ENCODE measurements at regions not wholly inside any gene's neighbourhood (a gene's known extent, or its start where the extent isn't known, plus 50 kb on each side); places are given as distances from the start of the nearest gene placed in this dataset.

DNA sequence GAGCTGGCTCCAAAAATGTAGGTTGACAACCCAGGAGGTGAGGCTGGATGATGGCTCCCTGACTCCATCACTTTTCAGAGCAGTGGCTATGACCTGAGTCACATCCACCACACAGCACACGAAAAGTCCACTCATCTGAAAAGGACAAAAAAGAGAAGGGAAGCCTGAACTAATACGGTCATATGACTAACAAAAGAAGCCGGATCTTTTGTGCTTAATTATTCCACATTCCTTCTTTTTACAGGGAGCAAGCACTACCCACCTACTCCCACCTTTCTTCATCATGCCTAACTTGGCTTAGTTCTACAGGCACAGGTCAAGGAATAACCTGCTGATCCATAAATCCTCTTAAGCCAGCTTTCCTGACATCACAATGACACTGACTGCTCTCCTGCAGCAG is 601.3 kb upstream of the MIR17HG start:
- intact Hi-C loops (cut with micrococcal nuclease): no loop called here
- CTCF ChIA-PET: no interaction called here
- H3K4me3 Mint-ChIP-seq: no peak overlapping the region
- H3K4me1 Mint-ChIP-seq (ENCODE audit: low read depth): no peaks in the 10 kb centered on the region
- no peak for DNase-seq
- no peak overlapping the region for H3K27ac Mint-ChIP-seq
- no peaks in the 10 kb centered on the region for H3K36me3 Mint-ChIP-seq (ENCODE audit: low read depth)
- H3K27me3 Mint-ChIP-seq (ENCODE audit: low read depth): no peaks in the 10 kb centered on the region
- no peaks in the 10 kb centered on the region for H3K9me3 Mint-ChIP-seq

DNA sequence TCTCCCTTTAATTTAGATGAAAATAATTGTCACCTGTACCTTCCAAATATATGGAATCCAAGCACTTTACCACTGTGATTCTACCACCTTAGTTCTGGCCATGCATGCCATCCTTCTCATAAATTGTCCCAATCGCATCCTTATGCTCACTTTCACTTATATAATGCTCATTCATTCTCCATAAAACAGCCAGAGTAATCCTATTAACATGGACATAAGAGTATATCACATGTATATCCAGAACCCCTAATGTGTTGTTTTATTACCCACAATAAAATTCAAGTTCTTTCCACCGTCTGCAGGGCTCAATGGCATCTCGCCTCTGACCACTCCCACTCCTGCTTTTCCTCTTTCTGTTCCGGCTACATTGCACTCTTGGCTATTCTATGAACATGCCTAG is 597.5 kb upstream of the MIR17HG start:
- Mint-ChIP-seq H3K27me3 (ENCODE audit: low read depth) (no peaks in the 10 kb centered on the region), H3K36me3 (ENCODE audit: low read depth) (no peaks in the 10 kb centered on the region), H3K4me1 (ENCODE audit: low read depth) (no peaks in the 10 kb centered on the region), H3K9me3 (no peaks in the 10 kb centered on the region), H3K27ac (no peak overlapping the region), H3K4me3 (no peak overlapping the region)
- intact Hi-C loops (cut with micrococcal nuclease): no loop called here
- DNase-seq: no peak
- CTCF ChIA-PET: no interaction called here

GRCh38 chr13:90751026-90751425 is 596.5 kb upstream of the MIR17HG start:
- CTCF ChIA-PET: no interaction called here
- no peaks in the 10 kb centered on the region for H3K4me1 Mint-ChIP-seq (ENCODE audit: low read depth)
- no peaks in the 10 kb centered on the region for H3K27me3 Mint-ChIP-seq (ENCODE audit: low read depth)
- no peak overlapping the region for H3K4me3 Mint-ChIP-seq
- no peak for DNase-seq
- H3K27ac Mint-ChIP-seq: no peak overlapping the region
- no peaks in the 10 kb centered on the region for H3K36me3 Mint-ChIP-seq (ENCODE audit: low read depth)
- intact Hi-C loops (cut with micrococcal nuclease): no loop called here
- no peaks in the 10 kb centered on the region for H3K9me3 Mint-ChIP-seq

DNA sequence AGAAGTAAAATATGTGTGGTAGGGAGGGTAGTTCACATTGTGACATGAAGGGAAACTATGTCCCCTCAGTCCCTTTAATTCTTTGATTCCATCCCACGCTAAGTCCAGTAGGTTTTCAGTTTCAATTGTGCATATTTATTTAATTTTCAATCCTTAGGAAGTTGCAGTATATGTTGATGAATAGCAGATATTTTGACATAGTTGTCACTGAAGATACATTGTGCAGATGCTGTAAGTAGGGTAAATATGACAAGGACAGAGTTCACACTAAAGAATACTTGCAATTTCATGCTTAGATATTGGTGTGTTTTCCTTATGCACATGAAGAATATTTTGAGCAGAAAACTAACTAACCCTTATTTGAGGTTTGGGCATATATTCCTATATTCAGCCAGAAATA is 595.4 kb upstream of the MIR17HG start:
- H3K9me3 Mint-ChIP-seq: peaks cover 6% of the 10 kb centered on the region

GRCh38 chr13:90757127-90757680 is 590.3 kb upstream of the MIR17HG start:
- DNase-seq: no peak
- Mint-ChIP-seq H3K27ac (no peak overlapping the region), H3K4me3 (no peak overlapping the region), H3K4me1 (ENCODE audit: low read depth) (no peaks in the 10 kb centered on the region), H3K36me3 (ENCODE audit: low read depth) (no peaks in the 10 kb centered on the region), H3K9me3 (peaks cover 6% of the 10 kb centered on the region), H3K27me3 (ENCODE audit: low read depth) (no peaks in the 10 kb centered on the region)
- CTCF ChIA-PET: no interaction called here
- intact Hi-C loops (cut with micrococcal nuclease): no loop called here

More for the DNA sequence above, 595.4 kb upstream of the MIR17HG start:
- Mint-ChIP-seq H3K36me3 (ENCODE audit: low read depth) (no peaks in the 10 kb centered on the region), H3K27me3 (ENCODE audit: low read depth) (no peaks in the 10 kb centered on the region), H3K4me3 (no peak overlapping the region), H3K27ac (no peak overlapping the region), H3K4me1 (ENCODE audit: low read depth) (no peaks in the 10 kb centered on the region)
- CTCF ChIA-PET: no interaction called here
- no peak for DNase-seq
- intact Hi-C loops (cut with micrococcal nuclease): no loop called here

DNA sequence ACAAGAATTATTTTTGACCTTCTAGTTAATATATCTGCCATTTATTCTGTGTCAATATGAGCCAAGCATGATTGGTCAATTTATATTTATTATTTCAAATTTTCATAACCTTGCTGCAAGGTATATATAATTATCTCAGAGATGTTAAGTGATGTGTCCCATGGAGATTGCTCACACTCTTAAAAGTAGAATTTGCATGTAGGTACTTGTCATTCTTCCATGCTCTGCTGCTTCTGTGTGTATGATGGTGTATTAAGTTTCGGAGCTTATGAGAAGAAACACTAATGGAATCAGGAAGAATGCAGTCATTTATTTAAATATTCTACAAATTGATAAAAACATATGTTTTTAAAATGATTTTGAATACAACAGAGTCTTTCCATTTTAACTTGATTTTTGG is 586.8 kb upstream of the MIR17HG start:
- DNase-seq: no peak
- Mint-ChIP-seq H3K4me1 (ENCODE audit: low read depth) (no peaks in the 10 kb centered on the region), H3K4me3 (no peak overlapping the region), H3K9me3 (peaks cover 6% of the 10 kb centered on the region), H3K27ac (no peak overlapping the region), H3K36me3 (ENCODE audit: low read depth) (no peaks in the 10 kb centered on the region), H3K27me3 (ENCODE audit: low read depth) (no peaks in the 10 kb centered on the region)
- CTCF ChIA-PET: no interaction called here
- intact Hi-C loops (cut with micrococcal nuclease): no loop called here

DNA sequence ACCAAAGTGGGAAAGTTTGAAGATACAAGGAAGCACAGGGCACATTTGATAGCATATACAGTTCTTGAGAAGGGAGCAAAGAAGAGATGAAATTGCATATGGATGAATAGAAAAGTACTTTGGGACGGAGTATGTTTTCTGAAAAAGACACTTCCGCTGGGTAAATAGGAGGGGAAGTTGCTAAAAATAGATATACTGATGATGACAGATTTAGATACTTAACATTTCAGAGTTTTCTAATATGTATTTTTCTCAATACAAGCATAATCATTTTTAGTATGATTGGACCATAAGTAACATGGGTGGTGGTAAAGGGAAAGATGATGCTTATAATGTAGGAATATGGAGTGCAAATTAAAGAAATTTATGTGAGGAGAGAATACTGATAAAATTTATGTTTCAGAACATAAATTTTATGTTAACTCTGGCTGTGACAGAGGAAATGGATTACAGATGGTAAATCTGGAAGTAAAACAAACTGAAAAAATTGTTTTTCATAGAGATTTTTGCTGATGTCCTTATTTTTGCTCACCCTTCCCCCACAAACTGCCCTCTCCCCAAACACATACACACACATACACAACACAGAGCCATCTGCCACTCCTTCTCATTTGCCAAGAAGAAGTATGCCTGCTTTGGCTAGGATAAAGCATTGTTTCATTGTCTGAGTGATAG is 583.9 kb upstream of the MIR17HG start:
- no peak for DNase-seq
- CTCF ChIA-PET: no interaction called here
- intact Hi-C loops (cut with micrococcal nuclease): no loop called here
- Mint-ChIP-seq H3K4me1 (ENCODE audit: low read depth) (no peaks in the 10 kb centered on the region), H3K9me3 (no peaks in the 10 kb centered on the region), H3K36me3 (ENCODE audit: low read depth) (no peaks in the 10 kb centered on the region), H3K27me3 (ENCODE audit: low read depth) (no peaks in the 10 kb centered on the region), H3K4me3 (no peak overlapping the region), H3K27ac (no peak overlapping the region)

DNA sequence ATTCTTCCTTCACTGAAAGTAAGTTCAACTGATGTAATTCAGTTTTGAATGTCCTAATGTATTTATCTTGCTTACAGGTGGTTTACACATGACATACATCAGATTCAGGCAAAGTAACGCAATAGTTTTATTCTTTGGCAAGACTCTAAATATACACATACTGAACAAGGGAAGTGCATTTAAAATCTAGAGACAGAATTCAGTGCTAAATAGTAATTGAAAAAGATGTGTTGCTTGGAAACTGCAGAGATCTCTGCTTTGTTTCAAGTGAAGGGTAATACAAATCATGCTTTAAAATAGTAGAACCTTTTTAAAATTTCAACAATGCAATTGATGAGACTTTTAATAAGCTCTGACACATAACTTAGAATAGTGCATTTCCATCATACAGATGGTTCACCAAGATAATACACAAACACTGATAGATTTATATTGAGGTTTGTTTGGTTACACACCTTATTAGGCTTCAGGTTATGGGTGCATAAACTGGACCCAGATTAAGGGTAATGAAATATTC is 581.0 kb upstream of the MIR17HG start:
- no peak overlapping the region for H3K4me3 Mint-ChIP-seq
- H3K27ac Mint-ChIP-seq: no peak overlapping the region
- H3K9me3 Mint-ChIP-seq: no peaks in the 10 kb centered on the region
- no peaks in the 10 kb centered on the region for H3K36me3 Mint-ChIP-seq (ENCODE audit: low read depth)
- H3K27me3 Mint-ChIP-seq (ENCODE audit: low read depth): no peaks in the 10 kb centered on the region
- no peaks in the 10 kb centered on the region for H3K4me1 Mint-ChIP-seq (ENCODE audit: low read depth)
- DNase-seq: no peak
- intact Hi-C loops (cut with micrococcal nuclease): no loop called here
- CTCF ChIA-PET: interaction anchor here (0.7 kb wide), 1 partner anchor 204 kb away, joined by 3 read pairs; no protein-coding TSS in a partner anchor

DNA sequence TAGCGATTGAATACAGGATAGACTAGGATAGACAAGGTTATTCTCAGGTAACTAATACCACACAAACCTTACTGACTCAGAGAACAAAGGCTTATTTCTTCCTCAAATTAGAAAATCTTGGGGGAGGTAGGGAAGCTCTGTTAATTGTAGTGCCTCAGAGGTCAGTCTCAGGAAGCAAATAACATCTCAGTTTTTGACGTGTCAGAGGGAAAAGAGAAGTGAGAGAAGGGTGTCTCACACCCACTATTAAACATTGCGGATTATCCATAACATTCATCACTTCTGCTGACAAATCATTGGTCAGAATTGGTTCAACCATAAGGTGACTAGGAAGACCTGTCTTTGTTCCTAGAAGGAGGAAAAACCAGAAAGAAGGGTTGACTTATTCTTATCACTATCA is 579.4 kb upstream of the MIR17HG start:
- Mint-ChIP-seq H3K4me3 (no peak overlapping the region), H3K27ac (no peak overlapping the region), H3K9me3 (no peaks in the 10 kb centered on the region), H3K36me3 (ENCODE audit: low read depth) (no peaks in the 10 kb centered on the region), H3K4me1 (ENCODE audit: low read depth) (no peaks in the 10 kb centered on the region), H3K27me3 (ENCODE audit: low read depth) (no peaks in the 10 kb centered on the region)
- intact Hi-C loops (cut with micrococcal nuclease): no loop called here
- CTCF ChIA-PET: no interaction called here
- no peak for DNase-seq

- Mint-ChIP-seq H3K4me1 (ENCODE audit: low read depth) (no peaks in the 10 kb centered on the region), H3K4me3 (no peak overlapping the region), H3K27me3 (ENCODE audit: low read depth) (no peaks in the 10 kb centered on the region), H3K27ac (no peak overlapping the region), H3K9me3 (no peaks in the 10 kb centered on the region), H3K36me3 (ENCODE audit: low read depth) (no peaks in the 10 kb centered on the region)
- intact Hi-C loops (cut with micrococcal nuclease): no loop called here
- CTCF ChIA-PET: interaction anchor here (0.8 kb wide), 1 partner anchor 11 kb away, joined by 3 read pairs; no protein-coding TSS in a partner anchor
- DNase-seq: no peak
Measured at GRCh38 chr13:90769387-90769786, 578.1 kb upstream of the MIR17HG start.

DNA sequence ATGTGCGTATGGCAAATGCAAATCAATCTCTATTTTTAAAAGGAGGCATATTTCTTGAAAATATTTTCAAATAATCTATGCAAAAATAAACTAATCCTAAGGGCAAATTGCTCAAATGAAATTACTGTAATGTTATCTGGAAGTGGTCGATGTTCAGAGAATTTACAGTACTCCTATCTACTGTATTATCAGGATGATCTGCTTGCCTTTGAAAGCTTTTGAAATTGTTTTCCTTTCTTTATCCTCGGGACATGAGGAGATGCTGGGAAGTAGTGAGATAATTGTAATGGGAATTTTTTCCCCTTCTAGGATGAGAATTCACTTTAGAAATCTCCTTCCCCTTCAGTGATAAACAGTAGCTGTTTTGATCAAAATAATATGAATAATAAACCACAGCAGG is 577.2 kb upstream of the MIR17HG start:
- Mint-ChIP-seq H3K36me3 (ENCODE audit: low read depth) (no peaks in the 10 kb centered on the region), H3K9me3 (no peaks in the 10 kb centered on the region), H3K27me3 (ENCODE audit: low read depth) (no peaks in the 10 kb centered on the region), H3K4me3 (no peak overlapping the region), H3K27ac (no peak overlapping the region), H3K4me1 (ENCODE audit: low read depth) (no peaks in the 10 kb centered on the region)
- intact Hi-C loops (cut with micrococcal nuclease): no loop called here
- CTCF ChIA-PET: no interaction called here
- DNase-seq: no peak

DNA sequence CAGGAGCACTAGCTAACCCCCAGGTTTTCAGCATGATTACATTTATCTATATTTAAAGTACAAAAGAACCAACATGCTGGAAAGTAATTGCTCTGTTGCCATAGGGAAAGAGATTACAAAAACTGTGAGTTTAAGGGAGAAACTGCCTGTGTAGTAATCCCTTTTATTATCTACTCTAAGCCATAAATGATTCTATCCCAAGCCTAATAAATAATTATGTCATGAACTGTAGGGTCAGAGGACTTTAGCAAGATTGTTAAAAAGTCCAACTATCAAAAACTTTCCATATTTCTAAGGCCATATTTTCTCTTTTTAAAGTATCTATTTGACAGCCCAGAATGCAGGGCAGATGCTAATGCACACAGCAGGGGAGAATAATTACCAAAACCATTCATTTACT is 573.8 kb upstream of the MIR17HG start:
- Mint-ChIP-seq H3K4me1 (ENCODE audit: low read depth) (no peaks in the 10 kb centered on the region), H3K36me3 (ENCODE audit: low read depth) (no peaks in the 10 kb centered on the region), H3K9me3 (peaks cover 4% of the 10 kb centered on the region), H3K4me3 (no peak overlapping the region), H3K27ac (no peak overlapping the region), H3K27me3 (ENCODE audit: low read depth) (no peaks in the 10 kb centered on the region)
- no peak for DNase-seq
- CTCF ChIA-PET: interaction anchor here (0.7 kb wide), 1 partner anchor 301 kb away, joined by 3 read pairs; no protein-coding TSS in a partner anchor
- intact Hi-C loops (cut with micrococcal nuclease): no loop called here

- Mint-ChIP-seq H3K36me3 (ENCODE audit: low read depth) (no peaks in the 10 kb centered on the region), H3K27me3 (ENCODE audit: low read depth) (no peaks in the 10 kb centered on the region), H3K9me3 (peaks cover 4% of the 10 kb centered on the region), H3K4me3 (no peak overlapping the region), H3K27ac (no peak overlapping the region), H3K4me1 (ENCODE audit: low read depth) (no peaks in the 10 kb centered on the region)
- CTCF ChIA-PET: no interaction called here
- intact Hi-C loops (cut with micrococcal nuclease): no loop called here
- DNase-seq: no peak
Measured at GRCh38 chr13:90776051-90776748, 571.3 kb upstream of the MIR17HG start.

Data from activated naive CD4-positive, alpha-beta T cell treated with anti-CD3 and anti-CD28 coated beads for 36 hours (primary cell).